Gastroesophageal sphincter (tissue), 4 donors: ENCODE measurements at regions not wholly inside any gene's neighbourhood (a gene's known extent, or its start where the extent isn't known, plus 50 kb on each side); places are given as distances from the start of the nearest gene placed in this dataset.

Experiments used
- ATAC-seq: fragments of 150-250 bp; one replicate; pipeline ENCODE4 v1.9.1; 2016; ENCODE audit warnings: mild to moderate bottlenecking, moderate library complexity
- H3K27ac ChIP-seq, 4 donors: fragments of 200-600 bp; sonication (generic) in 3 of 4; 1 replicate in 3 of 4; 2 replicates in 1 of 4; pipeline ENCODE4 v1.5.1; 2016 to 2019
- H3K27me3 ChIP-seq: fragments of 200-600 bp; sonication (generic); one replicate; pipeline ENCODE4 v1.5.1; 2019
- H3K36me3 ChIP-seq, 2 donors: fragments of 200-600 bp; sonication (generic); one replicate each; pipeline ENCODE4 v1.5.1; 2019; ENCODE audit warnings: control low read depth in 1 of 2
- H3K4me1 ChIP-seq, 3 donors: fragments of 200-600 bp; sonication (generic); 1 replicate in 2 of 3; 2 replicates in 1 of 3; pipeline ENCODE4 v1.5.1; 2016 to 2019; ENCODE audit warnings: control low read depth in 2 of 3
- H3K4me3 ChIP-seq, 2 donors: fragments of 200-600 bp; sonication (generic); one replicate each; pipeline ENCODE4 v1.5.1; 2019; ENCODE audit warnings: mild to moderate bottlenecking in 1 of 2, moderate library complexity in 1 of 2
- H3K9me3 ChIP-seq, 3 donors: fragments of 200-600 bp; sonication (generic); one replicate each; pipeline ENCODE4 v1.5.1; 2017 to 2019; ENCODE audit warnings: control low read depth in 2 of 3
- EP300 ChIP-seq: sonication (generic); formaldehyde crosslinking; IDR thresholded peaks from one replicate; pipeline ENCODE4 v1.6.1; 2017; ENCODE audit warnings: antibody characterized with exemption, mild to moderate bottlenecking
- POLR2A ChIP-seq, 2 donors: fragments of 450-650 bp; IDR thresholded peaks; one replicate each; pipeline ENCODE4 v1.6.1; 2017; ENCODE audit warnings: antibody characterized with exemption in 2 of 2, mild to moderate bottlenecking in 2 of 2, moderate library complexity in 1 of 2
- POLR2AphosphoS5 ChIP-seq: sonication (generic); formaldehyde crosslinking; IDR thresholded peaks from one replicate; pipeline ENCODE4 v1.6.1; 2017; ENCODE audit warnings: antibody characterized with exemption
- WGBS, 2 donors: methylation state at CpG; one replicate each; pipeline ENCODE4 v1.1.5; 2018; ENCODE audit warnings: low coverage in 1 of 2; 5-methylcytosine and 5-hydroxymethylcytosine counted together
- TF ChIP-seq, protein P1 (sequence below), 4 experiments: fragments of 200-600 bp in 2 of 4; fragments of 450-650 bp in 2 of 4; sonication (generic) in 1 of 4; IDR thresholded peaks; one replicate each; pipeline ENCODE4 v1.5.1; 2017 to 2019; ENCODE audit warnings: antibody characterized with exemption in 4 of 4, mild to moderate bottlenecking in 2 of 4, moderate library complexity in 2 of 4

- no peaks in the 10 kb centered on the region for H3K36me3 ChIP-seq
- H3K9me3 ChIP-seq, result no peaks in the 10 kb centered on the region
- no peak overlapping the region for H3K4me3 ChIP-seq
- H3K27me3 ChIP-seq, result no peaks in the 10 kb centered on the region
- ATAC-seq, result no peak
- TF ChIP-seq EP300 (no peak), POLR2AphosphoS5 (no peak), POLR2A (IDR thresholded peaks at IDR 0.05) (no peak)
- TF ChIP-seq, protein P1, sequence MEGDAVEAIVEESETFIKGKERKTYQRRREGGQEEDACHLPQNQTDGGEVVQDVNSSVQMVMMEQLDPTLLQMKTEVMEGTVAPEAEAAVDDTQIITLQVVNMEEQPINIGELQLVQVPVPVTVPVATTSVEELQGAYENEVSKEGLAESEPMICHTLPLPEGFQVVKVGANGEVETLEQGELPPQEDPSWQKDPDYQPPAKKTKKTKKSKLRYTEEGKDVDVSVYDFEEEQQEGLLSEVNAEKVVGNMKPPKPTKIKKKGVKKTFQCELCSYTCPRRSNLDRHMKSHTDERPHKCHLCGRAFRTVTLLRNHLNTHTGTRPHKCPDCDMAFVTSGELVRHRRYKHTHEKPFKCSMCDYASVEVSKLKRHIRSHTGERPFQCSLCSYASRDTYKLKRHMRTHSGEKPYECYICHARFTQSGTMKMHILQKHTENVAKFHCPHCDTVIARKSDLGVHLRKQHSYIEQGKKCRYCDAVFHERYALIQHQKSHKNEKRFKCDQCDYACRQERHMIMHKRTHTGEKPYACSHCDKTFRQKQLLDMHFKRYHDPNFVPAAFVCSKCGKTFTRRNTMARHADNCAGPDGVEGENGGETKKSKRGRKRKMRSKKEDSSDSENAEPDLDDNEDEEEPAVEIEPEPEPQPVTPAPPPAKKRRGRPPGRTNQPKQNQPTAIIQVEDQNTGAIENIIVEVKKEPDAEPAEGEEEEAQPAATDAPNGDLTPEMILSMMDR (IDR thresholded peaks at IDR 0.05), result no peak
- no peak overlapping the region for H3K27ac ChIP-seq
- H3K4me1 ChIP-seq, result no peaks in the 10 kb centered on the region
- 71 to 78% methylated on average over 4 of the region's 4 CpGs for WGBS, 2 donors
These were observed 927.9 kb downstream of the MAT2B start for GRCh38 chr5:164433106-164433870.

GRCh38 chr5:164435576-164435975 lies 930.2 kb downstream of the MAT2B start:
- Histone ChIP-seq H3K27ac (no peak overlapping the region), H3K4me3 (no peak overlapping the region), H3K4me1 (no peaks in the 10 kb centered on the region), H3K9me3 (no peaks in the 10 kb centered on the region), H3K36me3 (no peaks in the 10 kb centered on the region), H3K27me3 (no peaks in the 10 kb centered on the region)
- 23 to 40% methylated on average over 3 of the region's 3 CpGs for WGBS, 2 donors
- no peak for ATAC-seq
- TF ChIP-seq, protein P1 (IDR thresholded peaks at IDR 0.05), result no peak
- TF ChIP-seq POLR2A (IDR thresholded peaks at IDR 0.05), result no peak
- TF ChIP-seq POLR2AphosphoS5, result no peak
- TF ChIP-seq EP300, result no peak

- TF ChIP-seq POLR2AphosphoS5 (no peak), POLR2A (IDR thresholded peaks at IDR 0.05) (no peak), EP300 (no peak)
- TF ChIP-seq, protein P1 (IDR thresholded peaks at IDR 0.05), result no peak
- Histone ChIP-seq H3K4me3 (no peak overlapping the region), H3K27ac (no peak overlapping the region), H3K9me3 (no peaks in the 10 kb centered on the region), H3K27me3 (no peaks in the 10 kb centered on the region), H3K4me1 (no peaks in the 10 kb centered on the region), H3K36me3 (no peaks in the 10 kb centered on the region)
- ATAC-seq, result no peak
- WGBS, 2 donors, result 58 to 67% methylated on average over 1 of the region's 1 CpG
These were observed 934.4 kb downstream of the MAT2B start for GRCh38 chr5:164439799-164440198.

GRCh38 chr5:164449460-164449859 lies 944.0 kb downstream of the MAT2B start:
- 25 to 29% methylated on average over 1 of the region's 1 CpG for WGBS, 2 donors
- no peaks in the 10 kb centered on the region for H3K9me3 ChIP-seq

More at GRCh38 chr5:164449460-164449859, 944.0 kb downstream of the MAT2B start:
- no peak overlapping the region for H3K4me3 ChIP-seq
- TF ChIP-seq POLR2A (IDR thresholded peaks at IDR 0.05), result no peak
- TF ChIP-seq POLR2AphosphoS5, result no peak
- TF ChIP-seq EP300, result no peak
- TF ChIP-seq, protein P1 (IDR thresholded peaks at IDR 0.05), result no peak
- H3K27ac ChIP-seq, result no peak overlapping the region
- H3K27me3 ChIP-seq, result no peaks in the 10 kb centered on the region
- H3K36me3 ChIP-seq, result no peaks in the 10 kb centered on the region
- no peak for ATAC-seq
- H3K4me1 ChIP-seq, result no peaks in the 10 kb centered on the region
